Pancreas (tissue), 10 donors: ENCODE measurements at regions not wholly inside any gene's neighbourhood (a gene's known extent, or its start where the extent isn't known, plus 50 kb on each side); places are given as distances from the start of the nearest gene placed in this dataset.
"Not testable (repeated sequence)": the region's sequence is repeated elsewhere in the genome, so short reads cannot be mapped to it uniquely, and the experiment has no call there.

Experiments
- ATAC-seq, 4 donors: fragments of 200-7000 bp; cut with Tn5 transposase; one replicate each; pipeline versions ENCODE4 v1.8.0 to v1.9.1; 2020; ENCODE audit warnings: mild to moderate bottlenecking in 4 of 4, moderate library complexity in 4 of 4
- DNase-seq, 6 donors: peaks; one replicate each; pipeline ENCODE4 v3.0.0-alpha.2; 2020
- FAIRE-seq: peaks from 2 replicates; lab custom pipeline; 2012; peaks lifted over from hg19 to GRCh38; lab: Jason Lieb, UNC
- H3K27ac ChIP-seq, 4 donors: fragments of 200-600 bp; sonication (generic); 1 replicate in 3 of 4; 2 replicates in 1 of 4; pipeline versions ENCODE4 v1.5.0 to v1.8.0; 2020
- H3K27me3 ChIP-seq, 4 donors: fragments of 200-600 bp; one replicate each; pipeline ENCODE4 v1.8.0; 2021
- H3K36me3 ChIP-seq, 3 donors: fragments of 200-600 bp; sonication (generic) in 1 of 3; one replicate each; pipeline versions ENCODE4 v1.5.0 to v1.8.0; 2020 to 2021
- H3K4me1 ChIP-seq, 3 donors: fragments of 200-600 bp; one replicate each; pipeline ENCODE4 v1.8.0; 2021
- H3K4me3 ChIP-seq, 4 donors: fragments of 200-600 bp; sonication (generic) in 2 of 4; one replicate each; pipeline versions ENCODE4 v1.5.0 to v1.8.0; 2020 to 2021
- H3K9me3 ChIP-seq, 4 donors: fragments of 200-600 bp; one replicate each; pipeline ENCODE4 v1.8.0; 2021
- CTCF ChIP-seq, 4 donors: fragments of 200-600 bp; sonication (generic) in 3 of 4; IDR thresholded peaks; one replicate each; pipeline versions ENCODE4 v1.5.0 to v1.8.0; 2021; ENCODE audit warnings: antibody characterized with exemption in 4 of 4
- WGBS, 2 donors: extraction: QIAGEN DNeasy Blood & Tissue Kit; methylation state at CpG; one replicate each; pipeline ENCODE4 v1.1.7; 2013; 5-methylcytosine and 5-hydroxymethylcytosine counted together
- intact Hi-C, 3 donors: fragments of 100-400 bp; cut with DNase I; formaldehyde crosslinking; loops; one replicate each; pipeline versions ENCODE4 v1.11.1 to v1.14.2; 2022
- donor health status: healthy with polysubstance abuse.
- donor health status: DM: no; HTN: no; CAD: no; lungs with moderate emphysema.
- donor health status: DM: no; HTN: no; CAD: no.
- donor health status: control.
- donor health status: control.
- donor health status: Bipolar disorder and iron deficiency.
- donor health status: DM: yes; HTN: yes; CAD: no.
- donor health status: DM: no; HTN: no; CAD: no.
- donor health status: DM: no; HTN: no; CAD: no.
- donor health status: DM: yes; HTN: yes; CAD: no.

- no peak for ATAC-seq
- H3K27ac ChIP-seq, result no peak overlapping the region
- no peaks in the 10 kb centered on the region for H3K4me1 ChIP-seq
- WGBS, 2 donors, result 36 to 42% methylated on average over 1 of the region's 1 CpG
- H3K4me3 ChIP-seq, result no peak overlapping the region
- no peaks in the 10 kb centered on the region for H3K27me3 ChIP-seq
- intact Hi-C loops, result no loop called here
- TF ChIP-seq CTCF (IDR thresholded peaks at IDR 0.05), result no peak
- DNase-seq, result no peak
- no peak for FAIRE-seq
- no peaks in the 10 kb centered on the region for H3K36me3 ChIP-seq
- no peaks in the 10 kb centered on the region for H3K9me3 ChIP-seq
Measured at GRCh38 chr12:78269620-78270019, 438.9 kb downstream of the NAV3 start.

GRCh38 chr12:78271546-78271945 is 440.9 kb downstream of the NAV3 start:
- 93 to 96% methylated on average over 3 of the region's 3 CpGs for WGBS, 2 donors
- Histone ChIP-seq H3K36me3 (no peaks in the 10 kb centered on the region), H3K4me3 (no peak overlapping the region), H3K27me3 (no peaks in the 10 kb centered on the region), H3K4me1 (no peaks in the 10 kb centered on the region), H3K27ac (no peak overlapping the region), H3K9me3 (no peaks in the 10 kb centered on the region)
- DNase-seq, result no peak
- ATAC-seq, result no peak
- intact Hi-C loops, result no loop called here
- FAIRE-seq, result no peak
- no peak for TF ChIP-seq CTCF (IDR thresholded peaks at IDR 0.05)

- DNase-seq, result no peak
- no peak overlapping the region for H3K4me3 ChIP-seq
- H3K27me3 ChIP-seq, result no peaks in the 10 kb centered on the region
- TF ChIP-seq CTCF (IDR thresholded peaks at IDR 0.05), result no peak
- WGBS, 2 donors, result 65 to 71% methylated on average over 2 of the region's 2 CpGs
- no peaks in the 10 kb centered on the region for H3K4me1 ChIP-seq
- H3K36me3 ChIP-seq, result no peaks in the 10 kb centered on the region
- ATAC-seq, result no peak
- intact Hi-C loops, result no loop called here
- no peak overlapping the region for H3K27ac ChIP-seq
- FAIRE-seq, result no peak
- no peaks in the 10 kb centered on the region for H3K9me3 ChIP-seq
Measured at GRCh38 chr12:78275886-78276285, 445.2 kb downstream of the NAV3 start.

GRCh38 chr12:78278706-78279190 is 448.1 kb downstream of the NAV3 start:
- Histone ChIP-seq H3K4me1 (no peaks in the 10 kb centered on the region), H3K27ac (no peak overlapping the region), H3K9me3 (no peaks in the 10 kb centered on the region), H3K4me3 (no peak overlapping the region), H3K27me3 (no peaks in the 10 kb centered on the region), H3K36me3 (no peaks in the 10 kb centered on the region)
- FAIRE-seq (no peak), DNase-seq (no peak), ATAC-seq (no peak)
- no peak for TF ChIP-seq CTCF (IDR thresholded peaks at IDR 0.05)
- WGBS, 2 donors, result 61 to 86% methylated on average over 2 of the region's 2 CpGs
- intact Hi-C loops, result no loop called here

GRCh38 chr12:78279567-78279966 is 448.9 kb downstream of the NAV3 start:
- ATAC-seq (no peak), DNase-seq (no peak), FAIRE-seq (no peak)
- WGBS, 2 donors, result 64 to 68% methylated on average over 5 of the region's 5 CpGs
- no peak for TF ChIP-seq CTCF (IDR thresholded peaks at IDR 0.05)
- H3K4me3 ChIP-seq, result no peak overlapping the region
- H3K9me3 ChIP-seq, result no peaks in the 10 kb centered on the region
- H3K27ac ChIP-seq, result no peak overlapping the region
- no peaks in the 10 kb centered on the region for H3K36me3 ChIP-seq
- no peaks in the 10 kb centered on the region for H3K27me3 ChIP-seq
- no peaks in the 10 kb centered on the region for H3K4me1 ChIP-seq
- intact Hi-C loops, result no loop called here

- 51 to 76% methylated on average over 2 of the region's 2 CpGs for WGBS, 2 donors
- H3K27ac ChIP-seq, FAIRE-seq, ATAC-seq, H3K4me3 ChIP-seq, intact Hi-C loops, H3K4me1 ChIP-seq, H3K27me3 ChIP-seq, DNase-seq, H3K9me3 ChIP-seq, H3K36me3 ChIP-seq: not testable (repeated sequence)
Measured at GRCh38 chr12:78281102-78281501, 450.4 kb downstream of the NAV3 start.
